Effector memory CD4-positive, alpha-beta T cell (primary cell): ENCODE measurements at regions not wholly inside any gene's neighbourhood (a gene's known extent, or its start where the extent isn't known, plus 50 kb on each side); places are given as distances from the start of the nearest gene placed in this dataset.
"Not testable (repeated sequence)": the region's sequence is repeated elsewhere in the genome, so short reads cannot be mapped to it uniquely, and the experiment has no call there.

Experiments used
- DNase-seq, 3 donors: peaks; one replicate each; pipeline ENCODE4 v3.0.0-alpha.2; 2020
- H3K27ac ChIP-seq: 2 replicates; pipeline ENCODE4 v1.7.0; 2013; ENCODE audit warnings: mild to moderate bottlenecking, low read length, moderate library complexity; ENCODE audit not compliant: insufficient read depth, poor library complexity, severe bottlenecking
- H3K27me3 ChIP-seq: replicated peaks from 2 replicates; pipeline ENCODE4 v1.7.0; 2013; ENCODE audit warnings: mild to moderate bottlenecking, low read length; ENCODE audit not compliant: insufficient read depth, control insufficient read depth, poor library complexity, severe bottlenecking
- H3K36me3 ChIP-seq: 2 replicates; pipeline ENCODE4 v1.7.0; 2013; ENCODE audit warnings: mild to moderate bottlenecking, low read length, moderate library complexity; ENCODE audit not compliant: control insufficient read depth, insufficient read depth
- H3K4me1 ChIP-seq: 2 replicates; pipeline ENCODE4 v1.7.0; 2013; ENCODE audit warnings: low read length, mild to moderate bottlenecking; ENCODE audit not compliant: control insufficient read depth, insufficient read depth, poor library complexity, severe bottlenecking
- H3K4me3 ChIP-seq: 2 replicates; pipeline ENCODE4 v1.7.0; 2013; ENCODE audit warnings: low read length, low read depth, mild to moderate bottlenecking; ENCODE audit not compliant: insufficient read depth, poor library complexity, severe bottlenecking
- H3K9me3 ChIP-seq: 2 replicates; pipeline ENCODE4 v1.7.0; 2013; ENCODE audit warnings: mild to moderate bottlenecking, low read length, moderate library complexity; ENCODE audit not compliant: control insufficient read depth

DNA sequence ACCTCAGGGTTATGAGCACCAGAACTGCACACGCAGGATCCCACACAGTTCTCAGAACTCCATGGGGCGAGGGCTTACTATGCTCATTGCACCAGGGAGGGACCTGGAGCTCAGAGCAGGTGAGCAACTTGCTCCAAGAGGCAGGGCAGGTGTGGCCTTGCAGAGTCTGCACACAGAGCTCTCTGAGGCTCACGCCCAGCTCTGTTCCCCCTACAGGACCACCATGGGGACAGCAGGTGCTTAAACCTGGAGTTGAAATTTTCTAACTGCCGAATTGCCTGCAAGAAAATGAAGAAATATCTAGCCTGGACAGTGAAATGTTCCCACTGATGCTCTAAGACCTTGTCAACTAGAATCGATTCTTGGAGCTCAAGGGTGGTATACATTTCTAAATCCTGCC lies 49.9 kb upstream of the MSMB start:
- not testable (repeated sequence) for H3K9me3 ChIP-seq, DNase-seq, H3K27me3 ChIP-seq, H3K27ac ChIP-seq, H3K36me3 ChIP-seq
- Histone ChIP-seq H3K4me3 (peak overlapping the region; percentile 33), H3K4me1 (peaks cover 64% of the 10 kb centered on the region)

DNA sequence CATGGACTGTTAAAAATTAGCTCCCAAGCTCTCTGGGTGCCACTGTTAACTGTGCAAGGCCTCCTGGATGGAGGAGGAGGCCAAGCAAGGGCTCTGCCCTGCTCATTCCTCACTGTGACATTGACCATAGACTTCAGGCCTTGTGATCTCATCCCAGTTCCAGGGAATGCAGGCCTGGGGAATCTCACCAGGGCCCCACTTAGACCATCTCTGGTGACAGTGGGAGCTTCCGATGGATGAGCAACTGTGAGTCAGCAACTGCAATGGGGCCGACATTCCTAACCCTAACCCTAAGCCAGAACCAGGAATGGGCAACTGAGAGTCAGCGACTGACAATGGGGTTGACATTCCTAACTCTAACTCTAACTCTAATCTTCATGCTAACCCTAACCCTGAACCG lies 50.4 kb upstream of the MSMB start:
- Histone ChIP-seq H3K27me3 (no peaks in the 10 kb centered on the region), H3K4me3 (peak overlapping the region; percentile 33), H3K27ac (peak overlapping the region; percentile 47), H3K4me1 (peaks cover 59% of the 10 kb centered on the region), H3K36me3 (no peaks in the 10 kb centered on the region), H3K9me3 (no peaks in the 10 kb centered on the region)
- no peak for DNase-seq

DNA sequence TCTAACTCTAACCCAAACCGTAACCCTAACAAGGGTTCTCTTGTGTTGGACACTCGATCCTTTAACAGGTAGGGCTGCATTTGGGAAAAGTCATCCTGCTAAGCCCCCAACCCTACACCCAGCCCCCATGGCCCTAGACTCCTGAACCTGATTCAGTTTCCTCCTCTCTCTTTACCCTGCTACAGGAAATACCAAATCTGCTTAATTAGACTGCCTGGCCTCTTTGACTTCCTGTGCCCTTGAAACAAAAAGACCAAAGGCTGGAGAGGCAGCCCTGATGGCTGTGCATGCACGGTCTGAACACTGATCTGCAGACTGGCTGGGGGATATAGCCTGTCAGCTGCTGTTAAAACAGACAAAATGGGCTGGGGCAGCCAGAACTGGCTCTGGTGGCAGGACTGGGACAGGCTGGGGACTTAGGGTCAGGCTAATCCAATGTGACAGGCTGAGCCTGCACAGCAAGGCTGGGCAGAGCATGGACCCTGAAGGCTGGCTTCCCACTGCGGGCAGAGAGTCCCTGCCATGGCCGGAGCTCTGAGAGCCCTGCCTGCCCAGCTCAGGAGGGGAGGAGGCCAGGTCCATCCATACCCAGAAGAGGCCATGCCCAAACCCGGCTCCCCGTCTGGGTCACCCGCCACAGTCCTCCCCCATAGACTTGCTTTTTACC lies 51.0 kb upstream of the MSMB start:
- H3K27ac ChIP-seq: peak overlapping the region; percentile 47
- DNase-seq: no peak
- H3K9me3 ChIP-seq: no peaks in the 10 kb centered on the region
- no peaks in the 10 kb centered on the region for H3K36me3 ChIP-seq
- peaks cover 53% of the 10 kb centered on the region for H3K4me1 ChIP-seq
- peak overlapping the region; percentile 33 for H3K4me3 ChIP-seq
- no peaks in the 10 kb centered on the region for H3K27me3 ChIP-seq

DNA sequence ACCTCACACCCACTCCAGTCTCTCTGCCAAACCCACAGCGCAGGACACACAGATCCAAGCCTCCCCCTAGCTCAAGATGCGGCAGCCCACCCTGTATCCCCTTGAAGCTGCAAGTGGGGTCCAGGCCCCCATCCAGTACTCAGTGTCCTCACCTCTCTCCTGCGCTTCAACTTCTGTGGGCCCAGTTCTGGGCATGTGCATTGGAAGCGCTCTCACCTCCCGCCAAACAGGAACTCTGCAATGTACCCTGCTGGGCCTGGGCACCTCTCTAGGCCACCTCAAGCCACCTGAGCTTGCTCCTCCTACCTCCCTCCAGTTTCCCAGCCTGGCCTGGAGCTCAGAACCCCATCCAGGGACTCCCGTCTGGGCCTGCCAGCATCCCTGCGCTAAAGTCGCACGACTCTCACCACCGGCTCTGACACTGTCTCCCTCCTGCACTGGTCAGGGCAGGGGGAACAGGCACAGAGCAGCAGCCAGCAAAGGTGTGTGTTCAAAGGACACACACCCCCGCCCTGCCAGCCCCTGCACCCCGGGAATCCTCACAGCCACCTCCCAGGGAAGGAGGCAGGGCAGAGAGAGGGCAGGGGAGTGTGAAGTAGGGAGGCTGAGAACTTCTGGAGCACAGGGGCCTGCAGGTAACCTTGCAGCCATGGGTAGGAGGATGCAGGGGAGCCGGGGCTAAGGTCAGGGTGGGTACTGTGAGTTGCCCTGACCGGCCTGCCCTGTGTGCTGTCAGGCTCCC lies 51.7 kb upstream of the MSMB start:
- H3K4me1 ChIP-seq: peaks cover 46% of the 10 kb centered on the region
- H3K27me3 ChIP-seq: no peaks in the 10 kb centered on the region
- H3K9me3 ChIP-seq: no peaks in the 10 kb centered on the region
- H3K36me3 ChIP-seq: no peaks in the 10 kb centered on the region
- no peak for DNase-seq
- H3K4me3 ChIP-seq: no peak overlapping the region
- no peak overlapping the region for H3K27ac ChIP-seq

DNA sequence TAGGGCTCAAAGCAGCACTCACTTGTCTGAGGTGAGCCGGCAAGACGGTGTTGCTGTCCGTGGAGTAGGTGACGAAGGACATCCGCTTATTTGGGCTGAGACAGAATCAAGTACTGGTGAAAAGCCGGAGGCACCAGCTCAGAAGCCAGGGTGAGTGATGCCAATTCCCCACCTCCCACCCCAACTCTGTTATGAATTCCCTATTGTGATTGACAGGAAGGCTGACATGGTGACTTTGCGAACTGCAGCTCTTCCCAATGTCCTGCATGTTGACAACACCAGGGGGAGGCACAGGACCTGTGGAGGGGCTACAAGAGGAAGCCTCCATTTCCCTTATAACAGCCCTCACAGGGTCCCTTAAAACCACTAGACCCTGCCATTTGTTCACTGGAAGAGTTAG lies 52.3 kb upstream of the MSMB start:
- no peaks in the 10 kb centered on the region for H3K36me3 ChIP-seq
- no peaks in the 10 kb centered on the region for H3K9me3 ChIP-seq
- no peak overlapping the region for H3K4me3 ChIP-seq
- H3K27me3 ChIP-seq: no peaks in the 10 kb centered on the region
- no peak overlapping the region for H3K27ac ChIP-seq
- H3K4me1 ChIP-seq: peaks cover 45% of the 10 kb centered on the region
- DNase-seq: no peak

DNA sequence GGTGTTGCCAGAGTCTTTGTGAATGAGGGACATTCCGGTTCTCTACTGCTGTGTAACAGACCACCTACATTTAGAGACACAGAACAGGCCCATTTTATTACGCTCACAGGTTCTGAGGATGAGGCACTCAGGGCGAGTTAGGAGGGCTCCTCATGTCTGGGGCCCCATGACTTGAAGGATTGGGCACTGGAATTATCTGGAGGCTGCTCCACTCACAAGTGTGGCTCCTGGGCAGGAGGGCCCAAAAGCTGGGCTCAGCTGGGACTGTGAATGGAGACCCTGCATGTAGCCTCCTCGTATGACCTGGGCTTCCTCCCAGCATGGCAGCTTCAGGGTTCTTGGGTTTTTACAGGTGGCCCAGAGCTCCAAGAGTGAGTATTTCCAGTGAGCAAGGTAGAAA lies 52.9 kb upstream of the MSMB start:
- not testable (repeated sequence) for H3K36me3 ChIP-seq, DNase-seq

DNA sequence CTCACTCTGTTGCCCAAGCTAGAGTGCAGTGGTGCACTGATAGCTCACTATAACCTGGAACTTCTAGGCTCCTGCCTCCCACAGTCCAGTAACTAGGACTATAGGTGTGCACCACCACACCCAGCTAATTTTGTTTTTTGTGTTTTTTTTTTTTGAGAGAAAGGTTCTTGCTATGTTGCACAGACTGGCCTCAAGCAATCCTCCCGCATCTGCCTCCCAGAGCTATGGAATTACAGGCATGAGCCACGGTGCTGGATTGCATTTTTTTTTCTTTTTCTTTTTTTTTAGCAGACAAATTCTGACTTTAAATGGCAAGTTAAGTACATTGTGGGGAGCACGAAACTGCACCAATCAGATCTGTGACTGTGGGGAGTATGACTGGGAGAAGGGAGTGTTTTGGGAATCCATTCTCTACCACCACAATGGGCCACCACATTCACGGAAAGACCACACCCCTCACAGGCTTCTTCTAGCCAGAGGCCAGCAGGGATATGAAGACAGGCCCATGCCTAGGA lies 58.1 kb upstream of the MSMB start:
- DNase-seq: no peak
- Histone ChIP-seq H3K9me3 (no peaks in the 10 kb centered on the region), H3K4me1 (peaks cover 4% of the 10 kb centered on the region), H3K27ac (no peak overlapping the region), H3K4me3 (no peak overlapping the region), H3K36me3 (no peaks in the 10 kb centered on the region), H3K27me3 (no peaks in the 10 kb centered on the region)

More for the DNA sequence above, 52.9 kb upstream of the MSMB start:
- peaks cover 43% of the 10 kb centered on the region for H3K4me1 ChIP-seq
- not testable (repeated sequence) for H3K27ac ChIP-seq, H3K9me3 ChIP-seq, H3K4me3 ChIP-seq, H3K27me3 ChIP-seq

DNA sequence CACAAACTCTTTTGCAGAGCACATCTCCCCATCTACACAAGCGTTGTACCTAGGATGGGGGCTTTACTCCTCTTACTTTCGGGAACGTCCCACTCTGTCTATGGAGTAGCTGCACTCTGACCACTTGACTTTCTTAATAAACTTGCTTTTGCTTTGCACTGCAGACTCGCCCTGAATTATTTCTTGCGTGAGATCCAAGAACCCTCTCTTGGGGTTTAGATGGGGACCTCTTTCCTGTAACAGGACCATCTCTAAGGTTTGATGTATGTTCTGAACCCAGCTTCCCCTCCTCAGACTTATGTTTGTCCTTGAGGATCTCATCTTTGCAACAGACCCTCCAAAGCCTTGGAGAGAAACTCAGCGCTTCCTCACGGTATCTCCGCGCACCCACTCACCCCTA lies 59.3 kb upstream of the MSMB start:
- H3K36me3 ChIP-seq, H3K4me1 ChIP-seq, H3K9me3 ChIP-seq, H3K4me3 ChIP-seq, H3K27ac ChIP-seq, DNase-seq, H3K27me3 ChIP-seq: not testable (repeated sequence)

DNA sequence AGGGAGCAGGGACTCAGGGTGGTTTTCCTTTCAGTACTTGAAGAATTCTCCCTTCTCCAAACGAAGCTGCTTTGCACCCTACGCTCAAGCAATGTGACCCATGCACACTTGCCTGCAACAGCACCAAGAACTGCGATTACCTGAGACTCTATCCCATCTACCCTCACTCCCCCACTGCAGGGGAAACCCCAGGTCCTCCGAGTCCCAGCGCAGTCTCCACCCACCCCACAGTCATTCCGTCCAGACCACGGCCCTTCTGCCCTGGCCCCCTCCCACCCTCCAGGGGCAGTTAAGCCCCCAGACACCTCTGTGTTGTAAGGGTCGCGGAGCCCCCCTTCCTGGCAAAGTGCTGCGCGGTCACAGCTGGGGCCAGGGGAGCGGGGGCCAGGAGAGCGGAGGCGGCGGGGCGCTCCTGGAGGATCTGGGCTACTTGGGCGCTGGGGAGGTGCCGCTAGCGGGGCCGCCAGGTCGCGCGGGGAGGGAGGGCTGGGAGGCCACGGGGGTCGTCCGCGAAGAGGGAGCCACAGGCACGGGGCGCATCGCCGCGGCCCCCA lies 59.9 kb upstream of the MSMB start:
- H3K27ac ChIP-seq: peak overlapping the region; percentile 66
- H3K9me3 ChIP-seq, H3K27me3 ChIP-seq: not testable (repeated sequence)

More for the DNA sequence above, 59.9 kb upstream of the MSMB start:
- H3K36me3 ChIP-seq, H3K4me1 ChIP-seq, DNase-seq: not testable (repeated sequence)
- peak overlapping the region; percentile 68 for H3K4me3 ChIP-seq
